Mononuclear cell (primary cell): ENCODE measurements at regions not wholly inside any gene's neighbourhood (a gene's known extent, or its start where the extent isn't known, plus 50 kb on each side); places are given as distances from the start of the nearest gene placed in this dataset.

Source experiments
- H3K27me3 ChIP-seq: 2 replicates; pipeline ENCODE4 v1.6.0; 2011; ENCODE audit warnings: low read length, control low read depth; ENCODE audit not compliant: insufficient read depth
- H3K4me1 ChIP-seq: 2 replicates; pipeline ENCODE4 v1.5.1; 2011; ENCODE audit warnings: mild to moderate bottlenecking, low read length, control low read depth; ENCODE audit not compliant: insufficient read depth
- H3K4me3 ChIP-seq: 2 replicates; pipeline ENCODE4 v1.5.1; 2011; ENCODE audit warnings: mild to moderate bottlenecking, low read length, moderate library complexity
- H3K9me3 ChIP-seq: 2 replicates; pipeline ENCODE4 v1.5.1; 2011; ENCODE audit warnings: low read depth, mild to moderate bottlenecking, control low read depth, low read length

DNA sequence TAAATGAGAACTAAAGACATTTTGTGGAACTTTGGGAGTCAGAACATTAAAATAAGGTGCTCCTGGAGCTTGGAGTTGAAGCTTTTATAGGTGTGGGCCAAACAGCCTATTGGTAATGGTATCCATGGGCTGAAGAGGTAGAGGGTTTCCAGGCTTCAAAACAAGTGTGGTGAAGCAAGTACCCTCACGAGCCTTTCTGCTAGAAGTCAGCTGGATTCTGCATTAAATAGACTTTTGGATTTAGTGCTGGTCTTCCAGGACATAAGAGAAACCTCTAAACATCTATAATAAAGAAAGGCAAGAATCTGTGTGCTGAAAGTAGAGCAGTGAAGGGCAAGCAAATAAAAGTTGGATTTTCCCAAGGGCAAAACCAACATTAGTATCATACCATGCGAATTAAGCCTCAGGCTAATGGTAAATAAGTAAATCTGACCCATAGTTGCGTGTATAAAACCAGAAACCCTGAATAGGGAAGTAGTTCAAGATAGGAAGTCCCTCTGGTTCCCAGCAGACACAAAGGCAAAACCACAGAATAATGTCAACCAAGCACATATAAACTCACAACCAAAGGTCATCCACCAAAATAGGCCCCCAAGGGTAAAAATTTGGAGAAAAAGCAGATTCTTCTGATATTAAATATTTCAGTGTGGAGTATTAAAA is 306.3 kb downstream of the TLE4 start:
- Histone ChIP-seq H3K9me3 (no peaks in the 10 kb centered on the region), H3K27me3 (no peaks in the 10 kb centered on the region), H3K4me3 (no peak overlapping the region), H3K4me1 (peaks cover 16% of the 10 kb centered on the region)

DNA sequence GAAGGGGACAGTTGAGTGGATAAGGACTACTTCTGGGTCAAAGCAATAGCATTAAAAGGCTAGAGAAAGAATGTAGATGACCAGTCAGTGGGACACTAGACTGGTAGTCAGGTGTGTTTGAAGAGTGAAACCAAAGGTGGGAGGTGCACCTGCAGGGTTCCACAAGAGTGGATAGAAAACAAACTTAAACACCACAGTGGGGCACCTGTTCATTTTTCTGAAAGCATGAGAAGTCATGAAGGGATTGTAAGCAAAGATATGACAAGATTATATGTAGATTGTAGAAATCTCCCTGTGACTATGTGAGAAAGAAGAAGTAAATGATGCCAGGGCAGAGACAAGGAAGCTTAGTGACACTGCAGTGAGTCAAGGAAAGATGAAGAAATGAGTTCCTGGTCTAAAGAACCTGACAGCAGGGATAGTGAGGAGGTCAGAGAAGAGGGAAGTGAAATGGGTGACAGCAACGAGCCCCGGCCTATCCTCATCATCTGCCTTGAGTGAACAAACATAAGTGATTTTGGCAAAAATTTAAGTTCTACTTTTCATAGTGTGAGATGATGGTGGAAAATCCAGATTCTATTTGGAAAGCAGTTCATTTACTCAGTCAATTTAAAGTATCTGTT is 296.9 kb downstream of the TLE4 start:
- H3K27me3 ChIP-seq = no peaks in the 10 kb centered on the region
- H3K4me1 ChIP-seq = peaks cover 29% of the 10 kb centered on the region
- no peaks in the 10 kb centered on the region for H3K9me3 ChIP-seq
- H3K4me3 ChIP-seq = no peak overlapping the region

DNA sequence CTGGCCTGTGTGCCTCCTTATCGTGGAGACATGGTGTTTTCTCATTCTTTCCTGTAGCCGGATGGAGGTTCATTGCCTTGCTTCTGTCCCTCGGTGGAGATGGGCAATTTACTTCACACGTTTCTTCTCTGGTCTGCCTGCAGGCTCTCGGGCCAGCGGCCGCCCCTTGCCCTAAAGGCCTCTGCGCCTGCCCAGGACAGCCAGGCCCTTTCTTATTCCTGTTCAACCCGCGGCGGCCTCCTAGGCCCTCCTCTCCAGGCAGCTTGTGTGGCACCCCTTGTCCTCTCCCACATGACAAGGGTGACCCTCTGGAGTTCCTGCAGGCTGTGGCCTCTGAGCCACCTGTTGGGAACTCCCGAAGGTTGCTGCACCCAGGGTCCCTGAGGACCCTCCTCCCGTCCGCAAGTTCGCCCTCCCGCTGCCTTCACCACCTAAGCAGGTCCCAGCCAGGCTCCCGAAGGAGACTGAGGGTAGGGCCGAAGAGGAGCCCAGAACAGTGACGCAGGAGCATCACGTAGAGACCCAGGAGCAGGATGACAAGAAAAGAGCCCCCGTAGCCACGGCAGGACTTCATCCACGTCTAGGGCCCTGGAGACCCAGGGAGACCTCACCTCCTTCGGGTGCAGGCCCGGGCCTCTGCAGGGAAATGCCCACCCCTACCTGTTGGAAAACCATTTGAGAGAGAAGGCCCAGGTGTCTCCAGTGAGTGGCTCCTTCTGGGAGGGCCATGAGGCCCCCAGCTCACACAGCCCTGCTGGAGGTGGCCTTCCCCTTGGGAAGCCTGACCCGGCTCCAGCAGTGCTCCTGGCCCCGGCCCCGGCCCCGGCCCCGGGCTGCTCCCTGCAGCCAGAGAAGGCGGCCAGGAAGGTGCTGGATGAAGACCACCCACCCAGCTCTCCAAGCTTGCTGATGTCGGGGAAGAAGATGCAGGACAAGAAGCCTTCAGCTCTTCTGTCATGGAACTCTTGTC is 291.4 kb downstream of the TLE4 start:
- Histone ChIP-seq H3K4me3 (no peak overlapping the region), H3K27me3 (no peaks in the 10 kb centered on the region), H3K4me1 (peaks cover 14% of the 10 kb centered on the region), H3K9me3 (no peaks in the 10 kb centered on the region)

DNA sequence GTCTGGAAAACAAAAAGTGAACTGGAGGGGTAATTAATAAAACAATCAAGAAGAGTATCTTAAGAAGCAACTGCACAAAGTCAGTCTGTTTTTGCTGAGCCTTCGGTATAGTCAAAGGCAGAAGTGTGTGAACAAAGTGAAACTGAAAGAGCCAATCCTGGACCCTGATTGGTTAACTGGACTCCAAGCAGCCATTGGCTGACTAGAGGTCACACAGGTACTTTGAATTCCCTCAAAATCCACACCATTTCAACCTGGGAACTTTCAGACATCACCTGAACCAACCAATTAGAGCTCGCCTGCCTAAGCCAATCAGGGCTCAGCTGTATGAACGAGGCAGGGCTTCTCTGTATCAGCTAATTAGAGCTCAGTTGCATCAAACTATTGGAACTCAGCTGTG is 286.7 kb downstream of the TLE4 start:
- Histone ChIP-seq H3K4me3 (no peak overlapping the region), H3K27me3 (no peaks in the 10 kb centered on the region), H3K4me1 (peaks cover 4% of the 10 kb centered on the region), H3K9me3 (no peaks in the 10 kb centered on the region)

DNA sequence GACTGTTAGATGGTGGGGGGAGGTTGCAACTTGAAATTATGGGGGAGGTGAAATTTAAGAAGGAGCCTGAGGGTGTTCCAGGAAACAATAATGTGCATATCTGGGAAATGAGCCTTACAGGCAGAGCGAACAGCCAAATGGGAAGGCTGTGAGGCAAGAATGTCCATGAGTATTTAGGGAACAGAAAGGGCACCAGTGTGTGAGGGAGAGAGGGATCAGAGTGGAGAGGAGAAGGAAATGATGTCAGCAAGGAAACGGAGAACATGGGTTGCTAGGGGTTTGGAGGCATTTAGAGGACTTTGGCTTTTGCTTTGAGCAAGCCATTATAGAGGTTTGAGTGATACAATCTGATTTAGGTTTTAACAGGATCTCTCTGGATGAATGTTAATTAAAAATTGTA is 285.4 kb downstream of the TLE4 start:
- Histone ChIP-seq H3K27me3 (no peaks in the 10 kb centered on the region), H3K9me3 (no peaks in the 10 kb centered on the region), H3K4me1 (peaks cover 4% of the 10 kb centered on the region), H3K4me3 (no peak overlapping the region)

DNA sequence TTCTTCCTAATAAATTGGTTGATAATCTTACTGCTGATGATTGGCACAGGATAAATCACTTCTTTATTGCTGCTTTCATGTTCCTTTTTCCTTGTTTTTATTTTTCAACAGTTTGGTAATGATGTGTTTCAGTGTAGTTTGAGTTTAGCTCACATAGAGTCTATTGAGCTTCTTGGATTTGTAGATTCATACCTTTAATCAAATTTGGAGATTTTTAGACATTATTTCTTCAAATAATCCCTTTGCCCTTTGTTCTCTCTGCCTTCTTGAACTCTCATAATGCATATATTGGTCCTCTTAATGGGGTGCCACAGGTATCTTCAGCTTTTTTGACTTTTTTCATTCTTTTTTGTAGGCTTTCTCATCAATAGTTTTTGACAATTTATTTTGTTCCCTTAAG is 275.3 kb downstream of the TLE4 start:
- H3K27me3 ChIP-seq = no peaks in the 10 kb centered on the region
- H3K9me3 ChIP-seq = peaks cover 13% of the 10 kb centered on the region
- no peaks in the 10 kb centered on the region for H3K4me1 ChIP-seq
- no peak overlapping the region for H3K4me3 ChIP-seq

DNA sequence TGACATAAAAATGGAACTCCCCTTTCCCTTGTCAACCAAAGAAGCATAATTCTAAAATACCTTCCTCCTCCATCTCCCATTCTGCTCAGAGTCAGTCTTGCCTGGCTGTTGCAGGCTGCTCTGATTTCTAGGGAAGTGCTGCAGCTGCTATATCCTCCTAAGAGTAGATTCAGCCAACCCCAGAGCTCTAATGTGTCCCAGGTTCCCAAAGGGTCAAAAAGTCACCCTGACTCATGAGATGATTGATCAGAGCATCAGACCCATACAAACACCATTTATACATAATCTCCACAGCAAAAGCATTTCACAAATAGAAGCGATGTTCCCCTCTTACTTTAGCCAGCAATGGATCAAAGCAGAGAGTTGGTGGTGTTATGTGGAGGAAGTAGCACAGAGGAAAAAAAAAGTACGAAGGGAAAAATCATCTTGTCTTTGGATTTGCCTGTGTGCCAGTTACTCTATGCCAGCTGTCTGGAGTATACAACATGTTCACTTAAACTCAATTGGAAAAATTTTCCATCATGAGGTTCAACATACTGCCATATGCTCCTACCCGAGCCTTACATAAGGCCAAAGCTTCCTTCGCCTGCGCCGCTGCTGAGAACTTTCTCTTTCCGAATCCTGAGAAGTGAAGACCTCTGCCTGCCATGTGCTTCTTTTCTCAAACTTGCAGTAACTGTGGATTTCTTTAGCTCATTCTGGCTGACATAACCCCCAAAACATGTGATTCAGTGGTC is 258.0 kb downstream of the TLE4 start:
- Histone ChIP-seq H3K9me3 (no peaks in the 10 kb centered on the region), H3K4me3 (no peak overlapping the region), H3K4me1 (no peaks in the 10 kb centered on the region)

DNA sequence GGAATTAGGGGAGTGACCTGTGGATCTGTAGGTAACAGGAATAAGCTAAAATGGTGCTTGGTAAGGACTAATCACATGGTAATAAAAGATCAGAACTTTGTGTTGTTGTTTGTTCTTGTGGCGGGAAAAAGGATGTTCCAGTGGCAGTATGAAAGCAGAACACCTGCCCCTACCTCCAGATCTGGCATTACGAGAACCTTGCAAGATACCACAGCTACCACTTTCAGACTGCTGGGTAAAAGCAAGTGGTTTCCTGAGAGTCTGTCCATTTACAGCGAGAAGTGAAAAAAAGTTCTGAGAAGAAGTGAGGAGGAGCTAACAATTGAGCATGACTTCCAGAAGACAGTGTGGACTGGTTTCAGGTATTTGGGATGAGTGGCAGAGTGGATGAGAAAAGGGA is 252.5 kb downstream of the TLE4 start:
- Histone ChIP-seq H3K9me3 (no peaks in the 10 kb centered on the region), H3K4me3 (no peak overlapping the region), H3K4me1 (no peaks in the 10 kb centered on the region), H3K27me3 (no peaks in the 10 kb centered on the region)

More for the DNA sequence above, 258.0 kb downstream of the TLE4 start:
- H3K27me3 ChIP-seq = no peaks in the 10 kb centered on the region

DNA sequence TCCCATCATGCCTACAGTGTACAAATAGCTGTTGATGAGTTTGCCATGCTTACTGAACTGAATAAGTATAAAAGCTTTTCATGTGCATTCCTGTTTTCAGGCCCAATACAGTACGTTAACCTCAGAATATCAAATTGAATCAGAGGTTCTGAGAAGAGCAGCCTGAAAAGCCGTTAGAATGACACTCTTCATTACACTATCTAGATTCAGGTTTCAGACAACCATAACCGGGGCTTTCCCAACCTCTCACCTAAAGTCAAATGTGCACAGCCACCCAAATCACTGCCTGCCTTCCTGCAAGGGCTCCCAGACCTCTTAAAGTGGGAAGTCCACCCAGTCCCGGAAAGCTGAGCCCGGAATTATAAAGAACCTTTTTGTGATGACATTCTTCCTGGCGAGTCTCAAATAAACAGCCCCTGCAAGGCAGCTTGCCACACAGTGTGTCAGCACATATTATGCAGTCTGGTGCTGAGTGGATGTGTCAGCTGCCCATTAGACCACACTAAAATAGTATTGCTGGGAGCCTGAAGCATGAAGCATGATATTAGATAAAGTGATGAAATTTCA is 245.8 kb downstream of the TLE4 start:
- Histone ChIP-seq H3K4me1 (peaks cover 13% of the 10 kb centered on the region), H3K27me3 (no peaks in the 10 kb centered on the region), H3K4me3 (no peak overlapping the region), H3K9me3 (no peaks in the 10 kb centered on the region)

DNA sequence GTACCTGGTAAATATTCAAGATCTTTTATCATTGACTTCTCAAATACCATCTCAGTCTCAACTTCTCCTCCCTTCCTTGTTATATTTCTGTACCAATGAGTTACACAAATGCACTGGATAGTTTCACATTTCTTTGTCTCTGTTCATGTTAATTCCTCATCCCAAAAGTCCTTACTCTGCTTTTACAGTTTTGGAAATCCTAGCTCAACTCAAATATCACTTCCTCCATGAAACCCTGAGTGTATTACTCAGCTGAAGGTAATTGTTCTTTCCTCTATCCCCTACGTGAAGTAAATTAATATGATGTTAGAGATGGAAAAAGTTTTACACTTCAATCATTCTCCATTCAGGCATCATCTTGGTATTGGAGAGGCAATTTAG is 241.5 kb downstream of the TLE4 start:
- Histone ChIP-seq H3K4me3 (no peak overlapping the region), H3K27me3 (no peaks in the 10 kb centered on the region), H3K9me3 (no peaks in the 10 kb centered on the region), H3K4me1 (peaks cover 26% of the 10 kb centered on the region)

DNA sequence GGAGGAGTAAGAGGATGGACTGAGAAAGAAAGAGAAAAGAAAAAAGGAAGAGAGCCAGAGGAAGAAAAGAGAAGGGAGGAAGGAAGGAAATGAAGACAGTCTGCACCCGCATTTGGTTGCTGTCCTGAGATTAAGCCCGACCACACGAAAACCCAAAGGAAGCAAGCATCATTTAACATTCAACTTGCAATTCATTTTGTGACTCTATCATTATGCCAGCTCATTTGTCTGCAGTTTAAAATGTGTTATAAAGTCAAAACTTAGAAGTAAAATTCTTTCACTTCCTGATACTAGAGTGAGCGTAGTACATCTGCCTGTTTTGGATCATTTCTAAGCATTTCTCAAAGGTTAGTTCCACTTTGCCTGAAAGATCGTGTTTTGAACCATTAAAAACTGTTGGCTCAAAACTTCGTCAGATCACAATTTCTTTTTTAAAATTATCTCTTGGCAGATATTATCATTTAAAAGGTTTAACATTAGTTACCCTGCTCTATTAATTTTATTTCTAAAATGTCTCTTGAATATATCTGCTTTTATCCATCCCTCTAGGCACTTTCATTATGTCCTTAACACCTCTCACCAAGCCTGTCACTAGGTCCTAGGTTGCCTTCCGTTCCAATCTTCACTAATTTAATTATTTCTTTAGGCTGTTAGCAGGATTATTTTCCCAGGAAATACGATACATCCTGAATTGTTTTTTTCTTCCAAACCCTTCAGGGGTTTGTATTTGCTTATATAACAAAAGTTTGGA is 240.9 kb downstream of the TLE4 start:
- peak overlapping the region; percentile 10 for H3K4me3 ChIP-seq
- H3K4me1 ChIP-seq = peaks cover 24% of the 10 kb centered on the region

DNA sequence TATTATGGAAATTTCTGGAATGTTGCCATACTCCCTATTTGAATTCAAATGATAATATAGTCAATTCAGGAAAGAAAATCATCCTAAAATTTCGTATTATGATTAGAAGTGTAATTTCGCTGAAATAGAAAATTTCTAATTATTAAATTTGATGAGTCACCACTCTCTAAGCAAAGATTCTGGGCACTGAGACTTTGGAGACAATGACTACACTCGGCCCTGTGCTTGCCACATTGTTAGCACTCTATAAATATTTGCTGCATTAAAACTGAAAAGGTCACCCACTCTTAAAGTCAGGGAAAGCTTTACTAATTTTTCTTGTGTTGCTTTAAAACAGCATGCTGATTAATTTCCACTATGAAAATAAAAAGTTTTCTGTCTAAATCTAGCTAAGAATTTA is 240.3 kb downstream of the TLE4 start:
- Histone ChIP-seq H3K4me3 (no peak overlapping the region), H3K27me3 (no peaks in the 10 kb centered on the region), H3K9me3 (no peaks in the 10 kb centered on the region), H3K4me1 (peaks cover 22% of the 10 kb centered on the region)

More for the DNA sequence above, 240.9 kb downstream of the TLE4 start:
- Histone ChIP-seq H3K27me3 (no peaks in the 10 kb centered on the region), H3K9me3 (no peaks in the 10 kb centered on the region)

DNA sequence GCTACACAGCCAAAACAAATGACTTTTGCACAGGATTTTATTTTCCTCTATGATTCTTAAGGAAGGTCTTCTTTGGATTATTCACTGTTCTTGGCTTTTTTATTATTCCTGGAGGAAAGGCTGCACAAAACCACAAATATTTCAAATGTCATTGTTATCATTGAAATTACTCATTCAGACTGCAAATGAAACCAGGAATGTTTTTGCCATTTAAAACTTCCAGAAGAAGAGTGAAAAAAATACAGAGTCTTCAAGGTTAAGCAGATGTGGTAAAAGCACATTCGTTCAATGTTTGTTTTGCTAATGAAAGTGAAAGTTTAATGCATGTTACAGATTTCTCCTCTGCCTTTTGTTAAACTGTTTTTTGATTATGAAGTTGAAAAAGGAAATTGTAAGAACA is 238.2 kb downstream of the TLE4 start:
- Histone ChIP-seq H3K4me1 (peaks cover 22% of the 10 kb centered on the region), H3K9me3 (no peaks in the 10 kb centered on the region), H3K4me3 (no peak overlapping the region), H3K27me3 (no peaks in the 10 kb centered on the region)

DNA sequence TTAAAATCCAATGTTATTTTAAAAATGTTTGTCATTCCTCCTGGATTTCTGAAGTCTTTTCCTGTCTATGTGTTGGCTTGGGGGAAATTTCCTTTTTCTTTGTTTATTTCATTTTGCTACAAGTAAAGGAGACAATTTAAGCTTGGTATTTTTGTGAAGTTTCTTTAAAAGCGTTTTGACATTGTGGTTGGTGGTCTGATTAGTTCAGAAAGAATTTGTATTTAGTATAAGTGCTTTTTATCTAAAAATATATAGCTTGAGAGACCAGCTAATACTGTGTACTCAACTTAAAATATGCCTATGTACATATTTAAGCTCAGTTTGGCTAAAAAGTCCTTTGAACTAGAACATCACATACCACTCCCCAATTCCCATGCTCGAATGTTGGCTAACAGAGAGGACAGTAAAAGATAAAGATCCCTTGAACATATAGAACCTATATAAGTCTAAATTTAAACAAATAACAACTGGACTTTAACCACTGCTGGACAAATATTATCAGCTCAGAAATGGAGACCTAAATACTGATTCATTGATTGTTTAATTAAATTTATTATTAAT is 237.6 kb downstream of the TLE4 start:
- Histone ChIP-seq H3K9me3 (no peaks in the 10 kb centered on the region), H3K27me3 (no peaks in the 10 kb centered on the region), H3K4me1 (peaks cover 22% of the 10 kb centered on the region), H3K4me3 (no peak overlapping the region)
